Spleen (tissue), 7 donors: ENCODE measurements at regions not wholly inside any gene's neighbourhood (a gene's known extent, or its start where the extent isn't known, plus 50 kb on each side); places are given as distances from the start of the nearest gene placed in this dataset.

Source experiments
- CTCF ChIP-seq, 11 experiments: fragments of 200-600 bp in 7 of 11; fragments of 450-650 bp in 4 of 11; sonication (generic) in 4 of 11; IDR thresholded peaks in 8 of 11; conservative IDR thresholded peaks in 3 of 11; 1 replicate in 7 of 11; 2 replicates in 4 of 11; pipeline versions ENCODE4 v1.4.0 to v1.8.0; 2016 to 2021; ENCODE audit warnings: antibody characterized with exemption in 11 of 11, inconsistent platforms in 4 of 11, mild to moderate bottlenecking in 1 of 11
- POLR2A ChIP-seq, 3 donors: fragments of 450-650 bp; IDR thresholded peaks; one replicate each; pipeline ENCODE4 v1.5.1; 2017; ENCODE audit warnings: antibody characterized with exemption in 3 of 3, mild to moderate bottlenecking in 1 of 3
- POLR2AphosphoS5 ChIP-seq, 3 donors: sonication (generic); formaldehyde crosslinking; IDR thresholded peaks; one replicate each; pipeline ENCODE4 v1.5.1; 2017; ENCODE audit warnings: antibody characterized with exemption in 3 of 3
- donor health status: DM: no; HTN: no; CAD: no; lungs with moderate emphysema.
- donor health status: DM: no; HTN: no; CAD: no.
- donor health status: DM: no; HTN: no; CAD: no.

DNA sequence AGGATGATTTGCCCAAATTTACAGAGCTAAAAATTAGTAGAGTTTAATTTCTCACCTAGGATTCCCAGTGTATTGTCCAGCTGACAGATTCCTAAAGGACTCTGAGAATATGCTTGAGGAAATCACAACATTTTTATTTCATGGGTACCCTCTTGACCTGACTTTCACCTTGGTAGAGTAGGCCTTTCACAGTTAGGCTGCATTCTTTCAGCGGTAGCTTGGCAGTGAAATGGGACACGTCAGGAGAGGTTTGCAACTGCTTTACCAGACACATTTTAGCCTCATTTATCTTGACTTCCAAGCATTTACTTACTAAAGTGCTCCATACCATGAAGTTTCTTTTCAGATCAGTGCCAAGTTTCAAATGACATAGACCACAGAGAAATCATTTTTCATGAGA is 937.9 kb upstream of the LRRTM1 start:
- TF ChIP-seq CTCF (IDR thresholded peaks at IDR 0.05 in 8 of 11, conservative IDR thresholded peaks at IDR 0.05 in 3 of 11) (no peak), POLR2A (IDR thresholded peaks at IDR 0.05) (no peak), POLR2AphosphoS5 (IDR thresholded peaks at IDR 0.05) (no peak)
